PFSK-1 (cell line): ENCODE measurements at regions not wholly inside any gene's neighbourhood (a gene's known extent, or its start where the extent isn't known, plus 50 kb on each side); places are given as distances from the start of the nearest gene placed in this dataset.

Experiments used
- FOXP2 ChIP-seq: optimal IDR thresholded peaks from 2 replicates; pipeline ENCODE3; 2011; ENCODE audit warnings: borderline replicate concordance, control low read depth, inconsistent platforms; ENCODE audit not compliant: insufficient read depth; ENCODE audit errors: extremely low read length, extremely low read depth
- POLR2AphosphoS5 ChIP-seq: IDR thresholded peaks from 2 replicates; pipeline ENCODE4 v1.6.1; 2012; ENCODE audit warnings: low read depth, mild to moderate bottlenecking, control low read depth, low read length, moderate library complexity
- SIN3A ChIP-seq: IDR thresholded peaks from 2 replicates; pipeline ENCODE4 v1.6.1; 2012; ENCODE audit warnings: mild to moderate bottlenecking, low read length, moderate library complexity, borderline replicate concordance; ENCODE audit not compliant: insufficient read depth
- TAF1 ChIP-seq: IDR thresholded peaks from 2 replicates; pipeline ENCODE4 v1.6.1; 2012; ENCODE audit warnings: low read length, control low read depth, borderline replicate concordance; ENCODE audit not compliant: insufficient read depth
- TF ChIP-seq, protein P1 (sequence below), 2 experiments: IDR thresholded peaks; 2 replicates each; pipeline versions ENCODE4 v1.6.1 to v1.8.0; 2011 to 2012; ENCODE audit warnings: low read depth in 2 of 2, low read length in 2 of 2, control low read depth in 1 of 2, inconsistent platforms in 1 of 2, mild to moderate bottlenecking in 1 of 2, moderate library complexity in 1 of 2; ENCODE audit not compliant: insufficient read depth in 1 of 2

DNA sequence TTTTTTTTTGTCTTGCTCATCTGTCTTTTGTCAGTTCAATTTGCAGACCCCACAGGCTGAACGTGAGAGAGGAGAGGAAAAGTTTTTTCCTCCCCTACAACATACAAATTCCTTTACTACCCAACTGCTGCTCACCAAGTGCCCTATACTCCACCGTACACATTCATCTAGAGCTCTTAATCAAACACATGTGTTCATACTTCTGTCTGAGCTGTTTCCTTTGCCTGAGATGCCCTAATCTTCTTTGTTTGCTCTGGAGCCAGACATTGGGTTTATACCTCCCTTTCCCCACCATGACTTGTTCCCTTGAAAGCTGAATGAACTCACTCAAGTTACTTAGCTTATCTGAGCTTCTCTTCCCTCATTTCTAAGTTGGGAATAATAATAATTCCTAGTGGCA lies 122.7 kb upstream of the RASGRP1 start:
- TF ChIP-seq POLR2AphosphoS5 (no peak), TAF1 (no peak), SIN3A (no peak), FOXP2 (no peak)
- TF ChIP-seq, protein P1, sequence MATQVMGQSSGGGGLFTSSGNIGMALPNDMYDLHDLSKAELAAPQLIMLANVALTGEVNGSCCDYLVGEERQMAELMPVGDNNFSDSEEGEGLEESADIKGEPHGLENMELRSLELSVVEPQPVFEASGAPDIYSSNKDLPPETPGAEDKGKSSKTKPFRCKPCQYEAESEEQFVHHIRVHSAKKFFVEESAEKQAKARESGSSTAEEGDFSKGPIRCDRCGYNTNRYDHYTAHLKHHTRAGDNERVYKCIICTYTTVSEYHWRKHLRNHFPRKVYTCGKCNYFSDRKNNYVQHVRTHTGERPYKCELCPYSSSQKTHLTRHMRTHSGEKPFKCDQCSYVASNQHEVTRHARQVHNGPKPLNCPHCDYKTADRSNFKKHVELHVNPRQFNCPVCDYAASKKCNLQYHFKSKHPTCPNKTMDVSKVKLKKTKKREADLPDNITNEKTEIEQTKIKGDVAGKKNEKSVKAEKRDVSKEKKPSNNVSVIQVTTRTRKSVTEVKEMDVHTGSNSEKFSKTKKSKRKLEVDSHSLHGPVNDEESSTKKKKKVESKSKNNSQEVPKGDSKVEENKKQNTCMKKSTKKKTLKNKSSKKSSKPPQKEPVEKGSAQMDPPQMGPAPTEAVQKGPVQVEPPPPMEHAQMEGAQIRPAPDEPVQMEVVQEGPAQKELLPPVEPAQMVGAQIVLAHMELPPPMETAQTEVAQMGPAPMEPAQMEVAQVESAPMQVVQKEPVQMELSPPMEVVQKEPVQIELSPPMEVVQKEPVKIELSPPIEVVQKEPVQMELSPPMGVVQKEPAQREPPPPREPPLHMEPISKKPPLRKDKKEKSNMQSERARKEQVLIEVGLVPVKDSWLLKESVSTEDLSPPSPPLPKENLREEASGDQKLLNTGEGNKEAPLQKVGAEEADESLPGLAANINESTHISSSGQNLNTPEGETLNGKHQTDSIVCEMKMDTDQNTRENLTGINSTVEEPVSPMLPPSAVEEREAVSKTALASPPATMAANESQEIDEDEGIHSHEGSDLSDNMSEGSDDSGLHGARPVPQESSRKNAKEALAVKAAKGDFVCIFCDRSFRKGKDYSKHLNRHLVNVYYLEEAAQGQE (IDR thresholded peaks at IDR 0.05; ENCODE audit: insufficient read depth in 1 of 2, low read depth in 2 of 2, low read length in 2 of 2), result no peak
